ENCODE measurements at regions not wholly inside any gene's neighbourhood (a gene's known extent, or its start where the extent isn't known, plus 50 kb on each side); places are given as distances from the start of the nearest gene placed in this dataset.

GRCh38 chr6:104126315-104127005 lies 733.3 kb downstream of the HACE1 start:
- TF ChIP-seq MAX (IDR thresholded peaks at IDR 0.05; ENCODE audit: low read depth, low read length) (no peak), POU2F2 (IDR thresholded peaks at IDR 0.05; ENCODE audit: borderline replicate concordance, low read depth, low read length) (no peak), EZH2 (IDR thresholded peaks at IDR 0.05; ENCODE audit: borderline replicate concordance, control insufficient read depth, low read depth, low read length) (no peak), E2F4 (IDR thresholded peaks at IDR 0.05; ENCODE audit: low read depth, low read length) (no peak), MTA3 (IDR thresholded peaks at IDR 0.05; ENCODE audit: borderline replicate concordance, low read length) (no peak), MXI1 (IDR thresholded peaks at IDR 0.05; ENCODE audit: low read depth, low read length) (no peak), CHD2 (IDR thresholded peaks at IDR 0.05; ENCODE audit: borderline replicate concordance, low read depth, low read length) (no peak), SP1 (IDR thresholded peaks at IDR 0.05; ENCODE audit: low read depth, low read length) (no peak), RELA (IDR thresholded peaks at IDR 0.05; ENCODE audit: borderline replicate concordance, partially characterized antibody) (no peak), CTCF (IDR thresholded peaks at IDR 0.05 in 2 of 3, conservative IDR thresholded peaks at IDR 0.05 in 1 of 3; ENCODE audit: control insufficient read depth in 2 of 3, extremely low read depth in 1 of 3, insufficient read depth in 1 of 3, low read depth in 3 of 3, low read length in 3 of 3) (no peak)
